ENCODE measurements at regions not wholly inside any gene's neighbourhood (a gene's known extent, or its start where the extent isn't known, plus 50 kb on each side); places are given as distances from the start of the nearest gene placed in this dataset.

- no peak for DNase-seq (ENCODE audit: low read depth)
Observed at GRCh38 chr3:117404141-117404540, 694.6 kb downstream of the TUSC7 start.

- no peak for DNase-seq (ENCODE audit: low read depth)
Observed at GRCh38 chr3:117404730-117405129, 695.2 kb downstream of the TUSC7 start.

- no peak for DNase-seq (ENCODE audit: low read depth)
Observed at GRCh38 chr3:117405359-117405758, 695.8 kb downstream of the TUSC7 start.

GRCh38 chr3:117407317-117407716, 697.7 kb downstream of the TUSC7 start:
- DNase-seq (ENCODE audit: low read depth) = no peak

- DNase-seq (ENCODE audit: low read depth) = no peak
Observed at GRCh38 chr3:117408811-117409210, 699.2 kb downstream of the TUSC7 start.

GRCh38 chr3:117409256-117409655, 699.7 kb downstream of the TUSC7 start:
- no peak for DNase-seq (ENCODE audit: low read depth)

- DNase-seq (ENCODE audit: low read depth) = no peak
Observed at GRCh38 chr3:117409701-117410459, 700.3 kb downstream of the TUSC7 start.

- no peak for DNase-seq (ENCODE audit: low read depth)
Observed at GRCh38 chr3:117411971-117412370, 702.4 kb downstream of the TUSC7 start.

- no peak for DNase-seq (ENCODE audit: low read depth)
Observed at GRCh38 chr3:117417411-117417810, 707.8 kb downstream of the TUSC7 start.

- no peak for DNase-seq (ENCODE audit: low read depth)
Observed at GRCh38 chr3:117427081-117427480, 717.5 kb downstream of the TUSC7 start.

- no peak for DNase-seq (ENCODE audit: low read depth)
Observed at GRCh38 chr3:117433427-117433826, 723.8 kb downstream of the TUSC7 start.

GRCh38 chr3:117434661-117435412, 725.3 kb downstream of the TUSC7 start:
- DNase-seq (ENCODE audit: low read depth) = no peak

GRCh38 chr3:117435506-117435905, 725.9 kb downstream of the TUSC7 start:
- no peak for DNase-seq (ENCODE audit: low read depth)

GRCh38 chr3:117439812-117440211, 730.2 kb downstream of the TUSC7 start:
- no peak for DNase-seq (ENCODE audit: low read depth)

GRCh38 chr3:117441851-117442250, 732.3 kb downstream of the TUSC7 start:
- DNase-seq (ENCODE audit: low read depth) = no peak

- DNase-seq (ENCODE audit: low read depth) = no peak
Observed at GRCh38 chr3:117442566-117442965, 733.0 kb downstream of the TUSC7 start.

- DNase-seq (ENCODE audit: low read depth) = no peak
Observed at GRCh38 chr3:117443014-117443413, 733.4 kb downstream of the TUSC7 start.

GRCh38 chr3:117444175-117444574, 734.6 kb downstream of the TUSC7 start:
- no peak for DNase-seq (ENCODE audit: low read depth)

GRCh38 chr3:117447419-117447818, 737.8 kb downstream of the TUSC7 start:
- DNase-seq (ENCODE audit: low read depth) = no peak

- DNase-seq (ENCODE audit: low read depth) = no peak
Observed at GRCh38 chr3:117450026-117450425, 740.4 kb downstream of the TUSC7 start.

GRCh38 chr3:117454254-117454653, 744.7 kb downstream of the TUSC7 start:
- no peak for DNase-seq (ENCODE audit: low read depth)

- DNase-seq (ENCODE audit: low read depth) = no peak
Observed at GRCh38 chr3:117454908-117455307, 745.3 kb downstream of the TUSC7 start.

GRCh38 chr3:117455782-117456181, 746.2 kb downstream of the TUSC7 start:
- DNase-seq (ENCODE audit: low read depth) = no peak

Measured in stimulated activated CD8-positive, alpha-beta memory T cell treated with anti-CD3 and anti-CD28 coated beads, Interleukin-7, amount 100 ng/mL, for 24 hours (primary cell).